ENCODE measurements at regions not wholly inside any gene's neighbourhood (a gene's known extent, or its start where the extent isn't known, plus 50 kb on each side); places are given as distances from the start of the nearest gene placed in this dataset.

DNA sequence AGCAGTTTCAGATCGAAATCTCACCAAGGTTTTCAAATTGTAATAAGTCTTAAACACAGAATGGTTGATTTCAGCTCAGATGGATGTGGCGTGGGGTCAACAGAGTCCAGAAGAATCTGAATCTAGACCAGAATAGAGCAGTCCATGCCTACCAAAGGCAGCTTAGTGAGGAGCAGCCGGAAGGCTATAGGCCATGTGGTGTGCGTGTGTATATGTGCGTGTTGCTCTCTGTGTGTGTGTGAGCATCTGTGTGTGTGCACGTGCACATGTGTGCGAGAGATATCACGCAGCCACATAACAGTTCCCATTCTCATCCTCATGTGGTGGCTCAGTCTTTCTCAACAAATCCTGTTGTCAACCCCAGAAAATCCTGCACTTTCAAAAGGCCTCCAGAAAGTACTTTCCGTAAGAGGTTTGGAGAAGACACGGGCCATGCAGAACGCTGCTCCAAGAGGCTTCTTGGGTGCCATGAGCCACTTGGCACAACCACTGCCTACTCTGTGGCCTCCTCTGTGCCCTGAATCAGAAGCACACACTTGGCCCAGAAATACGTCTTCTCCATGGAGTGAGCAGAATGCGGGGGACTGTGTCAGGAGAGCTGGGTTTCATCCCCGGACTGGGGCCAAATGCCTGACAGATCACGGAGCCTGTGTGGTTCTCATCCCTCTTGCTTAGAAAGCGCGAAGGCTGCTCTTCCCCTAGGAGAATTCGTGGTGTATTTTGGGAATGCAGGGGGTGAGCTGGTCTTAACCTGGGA, 67.3 kb downstream of the ACKR3 start:
- ChIA-PET CTCF (no interaction called here), POLR2A (no interaction called here)
- intact Hi-C loops (cut with micrococcal nuclease) = no loop called here

DNA sequence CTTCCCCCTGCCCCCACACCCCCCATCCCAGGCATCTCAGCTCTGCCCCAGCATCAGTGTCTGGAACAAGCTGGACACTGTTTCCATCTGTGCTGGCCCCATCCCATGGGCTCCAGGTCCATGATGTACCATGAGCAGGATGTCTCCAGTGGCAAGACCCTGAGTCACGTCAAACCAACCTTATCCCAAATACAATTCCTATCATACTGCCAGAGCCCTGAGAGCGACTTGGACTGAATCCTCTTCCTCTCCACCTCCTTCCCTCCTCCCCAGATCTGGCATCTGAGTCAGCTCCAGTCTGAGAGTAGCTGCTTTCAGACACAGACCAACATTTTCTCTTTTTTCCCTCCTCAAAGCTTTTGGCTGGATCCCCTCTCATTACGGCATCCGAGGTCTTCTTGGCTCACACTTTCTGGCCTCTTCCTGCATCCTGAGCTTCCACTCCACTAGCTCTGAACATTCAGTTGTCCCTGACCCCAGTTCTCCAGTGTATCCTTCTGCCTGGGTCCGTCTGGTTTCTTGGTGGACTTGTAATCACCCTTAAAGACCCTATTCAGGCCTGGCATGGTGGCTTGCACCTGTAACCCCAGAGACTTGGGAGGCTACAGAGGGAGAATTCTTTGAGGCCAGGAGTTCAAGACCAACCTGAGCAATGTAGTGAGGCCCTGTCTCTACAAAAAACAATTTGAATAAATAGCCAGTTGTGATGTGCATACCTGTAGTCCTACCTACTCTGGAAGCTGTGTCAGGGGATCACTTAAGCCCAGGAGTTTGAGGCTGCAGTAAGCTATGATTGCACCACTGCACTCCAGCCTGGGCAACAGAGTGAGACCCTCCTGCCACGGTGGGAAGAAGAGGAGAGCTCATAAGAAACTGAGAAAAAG, 68.3 kb downstream of the ACKR3 start:
- Mint-ChIP-seq H3K27me3 (ENCODE audit: insufficient read depth, unreplicated experiment) (no peaks in the 10 kb centered on the region), H3K36me3 (ENCODE audit: insufficient read depth, unreplicated experiment) (no peaks in the 10 kb centered on the region), H3K4me1 (ENCODE audit: insufficient read depth, unreplicated experiment) (peaks cover 14% of the 10 kb centered on the region), H3K4me3 (ENCODE audit: unreplicated experiment) (no peak overlapping the region), H3K27ac (ENCODE audit: low read depth, unreplicated experiment) (peak overlapping the region; percentile 25), H3K9me3 (ENCODE audit: unreplicated experiment) (no peaks in the 10 kb centered on the region)
- intact Hi-C loops (cut with micrococcal nuclease) = no loop called here
- TF ChIP-seq, protein P1, sequence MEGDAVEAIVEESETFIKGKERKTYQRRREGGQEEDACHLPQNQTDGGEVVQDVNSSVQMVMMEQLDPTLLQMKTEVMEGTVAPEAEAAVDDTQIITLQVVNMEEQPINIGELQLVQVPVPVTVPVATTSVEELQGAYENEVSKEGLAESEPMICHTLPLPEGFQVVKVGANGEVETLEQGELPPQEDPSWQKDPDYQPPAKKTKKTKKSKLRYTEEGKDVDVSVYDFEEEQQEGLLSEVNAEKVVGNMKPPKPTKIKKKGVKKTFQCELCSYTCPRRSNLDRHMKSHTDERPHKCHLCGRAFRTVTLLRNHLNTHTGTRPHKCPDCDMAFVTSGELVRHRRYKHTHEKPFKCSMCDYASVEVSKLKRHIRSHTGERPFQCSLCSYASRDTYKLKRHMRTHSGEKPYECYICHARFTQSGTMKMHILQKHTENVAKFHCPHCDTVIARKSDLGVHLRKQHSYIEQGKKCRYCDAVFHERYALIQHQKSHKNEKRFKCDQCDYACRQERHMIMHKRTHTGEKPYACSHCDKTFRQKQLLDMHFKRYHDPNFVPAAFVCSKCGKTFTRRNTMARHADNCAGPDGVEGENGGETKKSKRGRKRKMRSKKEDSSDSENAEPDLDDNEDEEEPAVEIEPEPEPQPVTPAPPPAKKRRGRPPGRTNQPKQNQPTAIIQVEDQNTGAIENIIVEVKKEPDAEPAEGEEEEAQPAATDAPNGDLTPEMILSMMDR (IDR thresholded peaks at IDR 0.05; ENCODE audit: unreplicated experiment) = no peak
- CTCF ChIA-PET = interaction anchor here (0.7 to 1.2 kb wide), 3 partner anchors 8 to 68 kb away, joined by 3 to 4 read pairs (median 4); no protein-coding TSS in a partner anchor
- POLR2A ChIA-PET = no interaction called here
- no TSS peak for BruUV-seq (replicated peaks)
- no peak for DNase-seq (ENCODE audit: unreplicated experiment)

More for the DNA sequence above, 67.3 kb downstream of the ACKR3 start:
- Mint-ChIP-seq H3K27me3 (ENCODE audit: insufficient read depth, unreplicated experiment) (no peaks in the 10 kb centered on the region), H3K36me3 (ENCODE audit: insufficient read depth, unreplicated experiment) (no peaks in the 10 kb centered on the region), H3K4me1 (ENCODE audit: insufficient read depth, unreplicated experiment) (peaks cover 4% of the 10 kb centered on the region), H3K27ac (ENCODE audit: low read depth, unreplicated experiment) (no peak overlapping the region), H3K9me3 (ENCODE audit: unreplicated experiment) (no peaks in the 10 kb centered on the region), H3K4me3 (ENCODE audit: unreplicated experiment) (no peak overlapping the region)
- DNase-seq (ENCODE audit: unreplicated experiment) = no peak
- BruUV-seq (replicated peaks) = no TSS peak
- TF ChIP-seq, protein P1 (IDR thresholded peaks at IDR 0.05; ENCODE audit: unreplicated experiment) = no peak

DNA sequence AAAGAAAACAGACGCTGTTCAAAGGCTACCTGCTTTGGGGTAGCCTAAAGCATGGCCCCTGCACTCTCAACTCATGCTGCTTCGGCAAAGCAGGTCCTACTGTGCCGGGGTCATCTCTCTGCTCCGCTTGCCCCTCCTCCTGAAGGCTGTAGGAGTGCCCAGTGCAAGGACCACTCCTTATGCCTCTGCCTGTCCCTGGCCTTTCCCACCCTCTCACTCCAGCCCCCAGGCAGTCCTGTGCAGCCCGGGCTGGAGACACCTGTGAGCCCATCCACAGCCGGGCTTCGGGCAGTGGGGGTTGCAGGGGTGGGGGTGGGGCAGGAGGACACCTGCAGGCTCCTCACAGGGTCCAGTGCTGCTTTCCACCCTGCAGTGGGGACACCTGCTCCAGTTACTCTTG, 69.1 kb downstream of the ACKR3 start:
- Mint-ChIP-seq H3K9me3 (ENCODE audit: unreplicated experiment) (no peaks in the 10 kb centered on the region), H3K27me3 (ENCODE audit: insufficient read depth, unreplicated experiment) (no peaks in the 10 kb centered on the region), H3K27ac (ENCODE audit: low read depth, unreplicated experiment) (no peak overlapping the region), H3K4me1 (ENCODE audit: insufficient read depth, unreplicated experiment) (peaks cover 19% of the 10 kb centered on the region), H3K4me3 (ENCODE audit: unreplicated experiment) (no peak overlapping the region), H3K36me3 (ENCODE audit: insufficient read depth, unreplicated experiment) (no peaks in the 10 kb centered on the region)
- ChIA-PET CTCF (interaction anchor here (0.6 to 1.2 kb wide), 3 partner anchors 22 to 383 kb away, joined by 3 to 4 read pairs (median 3); no protein-coding TSS in a partner anchor), POLR2A (no interaction called here)
- intact Hi-C loops (cut with micrococcal nuclease) = no loop called here
- TF ChIP-seq, protein P1 (IDR thresholded peaks at IDR 0.05; ENCODE audit: unreplicated experiment) = no peak
- no TSS peak for BruUV-seq (replicated peaks)
- no peak for DNase-seq (ENCODE audit: unreplicated experiment)

Measured in MCF 10A (cell line).